ENCODE measurements at regions not wholly inside any gene's neighbourhood (a gene's known extent, or its start where the extent isn't known, plus 50 kb on each side); places are given as distances from the start of the nearest gene placed in this dataset.
"Not testable (repeated sequence)": the region's sequence is repeated elsewhere in the genome, so short reads cannot be mapped to it uniquely, and the experiment has no call there.

GRCh38 chr12:86407620-86408208 is 151.5 kb upstream of the MGAT4C start:
- DNase-seq (ENCODE audit: low spot score) = no peak

- DNase-seq (ENCODE audit: low spot score) = no peak
Observed at GRCh38 chr12:86389949-86390348, 133.8 kb upstream of the MGAT4C start.

GRCh38 chr12:86387591-86388145 is 131.5 kb upstream of the MGAT4C start:
- no peak for DNase-seq (ENCODE audit: low spot score)

- DNase-seq (ENCODE audit: low spot score) = not testable (repeated sequence)
Observed at GRCh38 chr12:86383759-86384158, 127.6 kb upstream of the MGAT4C start.

- DNase-seq (ENCODE audit: low spot score) = no peak
Observed at GRCh38 chr12:86379337-86379736, 123.1 kb upstream of the MGAT4C start.

GRCh38 chr12:86376052-86376451 is 119.9 kb upstream of the MGAT4C start:
- no peak for DNase-seq (ENCODE audit: low spot score)

- DNase-seq (ENCODE audit: low spot score) = no peak
Observed at GRCh38 chr12:86373813-86374212, 117.6 kb upstream of the MGAT4C start.

GRCh38 chr12:86367137-86367536 is 110.9 kb upstream of the MGAT4C start:
- DNase-seq (ENCODE audit: low spot score) = no peak

- no peak for DNase-seq (ENCODE audit: low spot score)
Observed at GRCh38 chr12:86349196-86349595, 93.0 kb upstream of the MGAT4C start.

GRCh38 chr12:86333955-86334522 is 77.8 kb upstream of the MGAT4C start:
- DNase-seq (ENCODE audit: low spot score) = no peak

- DNase-seq (ENCODE audit: low spot score) = no peak
Observed at GRCh38 chr12:86331457-86331856, 75.3 kb upstream of the MGAT4C start.

- no peak for DNase-seq (ENCODE audit: low spot score)
Observed at GRCh38 chr12:86331012-86331411, 74.8 kb upstream of the MGAT4C start.

- DNase-seq (ENCODE audit: low spot score) = no peak
Observed at GRCh38 chr12:86312232-86312631, 56.0 kb upstream of the MGAT4C start.
